NCI-H226 (cell line): ENCODE measurements at regions not wholly inside any gene's neighbourhood (a gene's known extent, or its start where the extent isn't known, plus 50 kb on each side); places are given as distances from the start of the nearest gene placed in this dataset.

Source experiments
- DNase-seq: peaks from one replicate; pipeline ENCODE4 v3.0.0-alpha.2; 2015

GRCh38 chr3:29201604-29202003 lies 79.3 kb upstream of the RBMS3 start:
- no peak for DNase-seq

DNA sequence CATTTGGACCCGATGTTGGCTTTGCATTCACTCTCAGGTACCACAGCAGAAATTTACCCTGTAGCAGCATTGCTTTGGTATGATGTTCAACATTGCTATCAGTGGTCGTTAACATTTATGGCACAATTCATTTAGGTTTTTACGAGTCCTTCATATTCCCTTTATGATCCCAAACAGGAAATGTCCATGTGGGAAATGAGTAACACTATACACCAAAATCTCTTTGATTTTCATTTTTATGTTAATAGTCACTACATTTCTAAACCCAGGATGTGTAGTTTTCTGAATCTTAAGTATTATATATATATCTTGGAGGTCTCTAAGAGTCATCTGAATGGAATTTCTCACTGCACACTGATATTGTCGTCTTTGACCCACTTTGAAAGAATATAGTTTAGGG lies 78.5 kb upstream of the RBMS3 start:
- peak; percentile 52 for DNase-seq

- DNase-seq = no peak
Measured at GRCh38 chr3:29203851-29204250, 77.0 kb upstream of the RBMS3 start.

GRCh38 chr3:29207427-29207826 lies 73.4 kb upstream of the RBMS3 start:
- DNase-seq = no peak

DNA sequence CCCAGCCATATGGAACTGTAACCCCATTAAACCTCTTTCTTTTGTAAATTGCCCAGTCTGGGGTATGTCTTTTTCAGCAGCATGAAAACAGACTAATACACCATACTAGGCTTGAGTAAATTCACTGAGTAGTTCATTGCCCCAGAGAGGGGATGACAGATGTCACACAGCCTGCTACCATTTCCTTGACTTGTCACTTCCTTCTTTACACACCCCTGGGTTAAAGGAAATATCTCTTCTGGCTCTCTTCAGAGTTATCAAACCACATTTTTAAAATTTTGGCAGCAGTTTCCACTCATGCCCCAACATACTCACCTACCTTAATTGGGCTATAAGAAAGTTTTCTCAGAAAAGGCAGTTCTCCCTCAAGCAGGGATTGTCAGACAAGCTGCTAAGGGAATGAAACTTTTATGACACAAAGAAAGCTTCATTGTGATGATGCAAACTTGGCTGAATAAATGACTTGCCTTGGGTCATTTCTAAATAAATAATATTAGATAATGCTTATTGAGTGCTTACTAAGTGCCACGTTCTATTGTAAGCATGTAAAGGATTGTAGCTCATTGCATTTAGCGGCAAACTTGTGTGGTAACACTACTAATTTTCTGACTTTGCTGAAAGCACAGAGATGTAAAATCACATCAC lies 68.0 kb upstream of the RBMS3 start:
- DNase-seq = no peak

DNA sequence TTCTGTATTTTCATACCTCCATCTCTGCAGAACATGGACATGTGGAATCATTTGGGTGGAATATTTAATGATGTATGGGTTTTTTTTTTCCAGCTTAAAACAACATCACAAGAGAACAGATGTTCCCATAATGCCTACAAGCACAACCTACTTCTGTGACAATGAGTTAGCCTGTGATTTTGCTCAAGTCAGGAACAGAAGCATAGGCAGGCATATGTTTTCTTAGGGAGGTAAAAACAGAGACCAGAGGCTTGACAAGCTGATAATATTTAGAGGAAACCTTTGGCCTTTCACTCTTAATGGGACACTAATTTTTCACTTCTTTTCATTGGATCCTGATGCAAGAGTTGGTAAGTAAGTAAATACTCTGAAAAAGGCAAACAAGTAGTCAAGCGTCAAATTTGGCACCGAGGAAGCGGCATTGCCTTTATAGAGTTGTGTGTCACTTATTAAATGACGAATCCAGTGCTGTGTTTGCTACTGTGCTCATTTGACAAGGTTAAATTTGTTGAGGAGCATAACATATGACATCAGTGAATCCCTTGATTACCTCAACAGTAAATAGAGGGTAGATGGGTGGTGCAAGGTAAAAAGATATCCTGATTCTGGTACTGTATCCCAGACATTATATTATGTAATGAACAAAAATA lies 66.7 kb upstream of the RBMS3 start:
- DNase-seq = no peak

- DNase-seq = peak; percentile 22
Measured at GRCh38 chr3:29215948-29216347, 64.9 kb upstream of the RBMS3 start.

DNA sequence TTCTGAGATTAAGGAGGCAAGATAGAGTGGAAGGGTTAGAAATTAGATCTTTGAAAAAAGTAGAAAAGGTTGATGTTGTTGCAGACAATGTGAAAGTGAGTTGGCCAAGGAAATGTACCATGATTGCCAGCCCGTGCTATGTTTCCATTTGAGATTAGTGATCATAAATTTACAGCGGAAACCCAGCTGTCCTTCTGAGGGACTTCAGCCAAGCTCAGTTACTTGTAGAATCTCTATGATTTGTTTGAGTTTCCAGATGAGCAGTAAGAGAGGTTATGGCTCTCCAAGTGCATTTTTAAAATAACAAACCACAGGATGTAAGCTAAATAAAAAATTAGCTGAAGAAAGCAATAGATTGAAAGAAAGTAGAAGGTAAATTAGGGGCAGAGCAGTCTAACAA lies 54.2 kb upstream of the RBMS3 start:
- no peak for DNase-seq

DNA sequence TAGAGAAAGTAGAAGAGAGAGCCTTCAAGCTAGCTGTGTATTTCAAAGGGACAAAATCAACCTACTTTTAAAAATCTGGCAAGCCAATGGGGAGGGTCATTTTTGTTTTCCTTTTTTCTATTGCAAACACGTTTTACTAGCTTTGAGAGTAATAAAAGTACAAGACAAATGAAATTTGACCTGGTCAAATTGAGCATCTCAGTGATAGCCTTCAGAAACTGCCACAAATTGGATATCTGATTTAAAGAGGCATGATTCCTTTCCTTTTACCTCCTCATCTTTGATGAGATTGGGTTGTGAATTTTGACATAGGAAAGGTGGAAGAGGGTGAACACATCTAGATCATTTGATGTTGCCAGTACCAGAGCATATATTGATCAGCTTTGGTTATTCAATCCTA lies 53.6 kb upstream of the RBMS3 start:
- DNase-seq = no peak
